Fibroblast of mammary gland (primary cell): ENCODE measurements at regions not wholly inside any gene's neighbourhood (a gene's known extent, or its start where the extent isn't known, plus 50 kb on each side); places are given as distances from the start of the nearest gene placed in this dataset.
A peak's percentile ranks its signal among the peaks of the same experiment; 100 is the strongest.

Experiments used
- DNase-seq: peaks from one replicate; pipeline ENCODE4 v3.0.0-alpha.2; 2010; ENCODE audit warnings: low read depth
- H3K4me3 ChIP-seq: 2 replicates; pipeline ENCODE4 v1.5.1; 2011; ENCODE audit warnings: low read depth, mild to moderate bottlenecking, low read length, moderate library complexity; ENCODE audit not compliant: control insufficient read depth
- CTCF ChIP-seq: conservative IDR thresholded peaks from 2 replicates; pipeline ENCODE4 v1.5.1; 2011; ENCODE audit warnings: low read depth, low read length, inconsistent platforms; ENCODE audit not compliant: control insufficient read depth, insufficient read depth

- TF ChIP-seq CTCF: no peak
- no peak overlapping the region for H3K4me3 ChIP-seq
- DNase-seq: no peak
These were observed 77.7 kb downstream of the RBFOX3 start for GRCh38 chr17:79533116-79533515.

GRCh38 chr17:79532107-79532790 is 78.6 kb downstream of the RBFOX3 start:
- H3K4me3 ChIP-seq: no peak overlapping the region
- DNase-seq: no peak
- no peak for TF ChIP-seq CTCF

- peak; percentile 12 for DNase-seq
- H3K4me3 ChIP-seq: no peak overlapping the region
- no peak for TF ChIP-seq CTCF
These were observed 79.4 kb downstream of the RBFOX3 start for GRCh38 chr17:79531191-79532095.

- no peak for DNase-seq
- no peak overlapping the region for H3K4me3 ChIP-seq
- no peak for TF ChIP-seq CTCF
These were observed 80.3 kb downstream of the RBFOX3 start for GRCh38 chr17:79530361-79531105.

GRCh38 chr17:79529661-79530081 is 81.2 kb downstream of the RBFOX3 start:
- no peak for TF ChIP-seq CTCF
- H3K4me3 ChIP-seq: no peak overlapping the region
- no peak for DNase-seq

- no peak for DNase-seq
- TF ChIP-seq CTCF: no peak
- H3K4me3 ChIP-seq: no peak overlapping the region
These were observed 82.2 kb downstream of the RBFOX3 start for GRCh38 chr17:79528592-79529125.
